ENCODE measurements at regions not wholly inside any gene's neighbourhood (a gene's known extent, or its start where the extent isn't known, plus 50 kb on each side); places are given as distances from the start of the nearest gene placed in this dataset.

DNA sequence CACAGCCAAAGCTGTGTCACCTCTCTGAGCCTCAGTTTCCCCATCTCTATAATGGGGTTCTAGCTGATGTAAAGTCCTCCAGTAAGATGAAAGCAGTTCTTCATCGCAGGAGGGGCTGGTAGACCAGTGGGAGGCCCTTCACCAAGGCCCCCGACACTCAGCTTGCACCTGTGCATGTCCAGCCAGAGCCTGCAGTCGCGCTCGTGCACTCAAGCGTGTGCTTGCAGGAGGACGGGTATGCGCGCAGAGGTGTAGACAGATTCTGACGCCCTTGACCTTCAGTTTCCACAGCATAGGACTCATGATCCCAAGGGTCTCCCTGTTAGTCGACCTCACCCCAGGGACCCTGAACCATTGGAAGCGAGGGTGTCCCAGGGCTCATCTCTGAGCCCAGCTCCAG, 633.7 kb downstream of the TBC1D22A start:
- Histone ChIP-seq H3K27me3 (ENCODE audit: control insufficient read depth, insufficient read depth, low read length) (no peaks in the 10 kb centered on the region), H3K4me1 (ENCODE audit: control insufficient read depth, insufficient read depth, low read length) (no peaks in the 10 kb centered on the region), H3K36me3 (ENCODE audit: control insufficient read depth, insufficient read depth, low read length) (no peaks in the 10 kb centered on the region), H3K9ac (ENCODE audit: low read length) (no peak overlapping the region), H3K27ac (ENCODE audit: low read depth, low read length) (no peak overlapping the region), H3K4me3 (ENCODE audit: low read length) (no peak overlapping the region)

DNA sequence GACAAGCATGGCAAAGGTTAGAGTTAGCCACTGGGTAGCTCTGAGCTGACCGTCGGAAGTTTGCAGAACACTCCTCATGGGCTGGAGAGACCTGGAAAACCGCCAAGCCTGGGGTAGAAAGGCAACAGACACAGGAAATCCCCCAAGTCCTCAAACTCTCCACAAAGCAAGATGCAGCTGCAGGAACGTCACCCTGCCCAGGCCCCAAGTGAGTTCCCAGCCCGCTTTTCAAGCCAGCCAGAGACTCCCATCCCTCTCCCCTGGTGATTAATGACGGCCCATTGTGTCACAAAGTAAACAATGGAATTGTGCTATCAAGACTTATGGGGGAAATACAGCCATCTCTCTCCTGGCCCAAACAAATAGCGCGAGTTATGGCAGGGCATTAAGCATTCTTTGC, 633.0 kb downstream of the TBC1D22A start:
- Histone ChIP-seq H3K36me3 (ENCODE audit: control insufficient read depth, insufficient read depth, low read length) (no peaks in the 10 kb centered on the region), H3K9ac (ENCODE audit: low read length) (no peak overlapping the region), H3K4me1 (ENCODE audit: control insufficient read depth, insufficient read depth, low read length) (no peaks in the 10 kb centered on the region), H3K27ac (ENCODE audit: low read depth, low read length) (no peak overlapping the region), H3K27me3 (ENCODE audit: control insufficient read depth, insufficient read depth, low read length) (no peaks in the 10 kb centered on the region), H3K4me3 (ENCODE audit: low read length) (no peak overlapping the region)

DNA sequence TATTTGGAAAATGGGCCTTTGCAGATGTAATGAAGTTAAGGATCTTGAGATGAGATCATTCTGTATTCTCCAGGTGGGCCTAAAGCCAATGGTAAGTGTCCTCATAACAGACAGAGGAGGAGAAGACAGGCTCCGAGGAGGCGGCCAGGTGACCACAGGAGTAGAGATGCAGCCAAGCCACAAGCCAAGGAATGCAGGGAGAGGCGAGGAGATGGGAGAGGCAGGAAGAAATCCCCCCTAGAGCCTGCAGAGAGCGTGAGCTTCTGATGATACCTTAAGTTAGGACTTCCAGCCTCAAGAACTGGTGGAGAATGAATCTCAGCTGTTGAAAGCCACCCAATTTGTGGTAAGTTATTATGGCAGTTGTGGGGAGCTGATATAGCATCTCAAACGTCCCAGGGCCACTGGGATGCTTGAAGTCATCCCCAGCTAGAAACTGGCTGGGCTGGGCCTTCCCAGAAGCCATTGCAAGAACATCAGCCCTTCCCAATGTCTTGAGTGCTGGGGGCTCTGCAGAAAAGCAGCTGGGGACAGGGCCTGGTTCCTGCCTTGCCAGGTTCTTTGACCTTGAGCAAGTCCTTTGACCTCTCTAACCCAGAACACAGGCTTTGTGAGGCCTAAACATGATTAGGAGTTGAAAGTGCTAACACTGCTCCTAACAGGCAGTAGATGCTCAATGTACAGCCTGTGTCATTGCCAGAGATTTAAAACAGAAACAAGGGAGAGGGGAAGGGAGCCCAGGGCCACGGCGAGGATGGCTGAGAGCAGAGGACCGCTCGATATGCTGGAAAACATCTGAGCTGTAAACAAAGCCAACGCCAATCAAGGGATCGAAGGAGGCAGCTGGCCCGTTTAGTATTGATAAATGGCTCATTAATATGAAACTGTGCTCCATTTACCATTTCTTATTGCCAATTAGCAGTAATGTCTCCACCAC, 632.3 kb downstream of the TBC1D22A start:
- Histone ChIP-seq H3K27me3 (ENCODE audit: control insufficient read depth, insufficient read depth, low read length) (no peaks in the 10 kb centered on the region), H3K36me3 (ENCODE audit: control insufficient read depth, insufficient read depth, low read length) (no peaks in the 10 kb centered on the region), H3K4me1 (ENCODE audit: control insufficient read depth, insufficient read depth, low read length) (no peaks in the 10 kb centered on the region), H3K27ac (ENCODE audit: low read depth, low read length) (no peak overlapping the region), H3K9ac (ENCODE audit: low read length) (no peak overlapping the region), H3K4me3 (ENCODE audit: low read length) (no peak overlapping the region)

DNA sequence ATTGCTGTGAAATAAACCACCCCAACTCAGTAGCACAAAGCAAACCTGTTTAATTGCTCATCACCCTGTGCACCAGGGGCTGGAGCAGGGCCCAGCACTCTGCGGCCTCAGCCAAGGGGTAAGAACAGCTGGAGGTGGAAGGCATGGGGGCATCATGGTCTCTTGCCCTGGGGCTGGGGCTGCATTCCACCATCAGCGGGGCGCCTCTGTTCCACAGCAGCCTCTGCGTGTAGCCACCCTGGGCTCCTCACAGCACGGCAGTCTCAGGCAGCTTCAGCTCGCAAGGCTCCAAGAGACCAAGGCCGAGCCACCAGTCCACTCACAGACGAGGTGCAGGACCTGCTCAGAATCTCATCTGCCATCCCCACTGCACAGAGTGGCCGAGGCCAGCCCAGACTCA, 630.7 kb downstream of the TBC1D22A start:
- Histone ChIP-seq H3K9ac (ENCODE audit: low read length) (no peak overlapping the region), H3K27ac (ENCODE audit: low read depth, low read length) (no peak overlapping the region), H3K36me3 (ENCODE audit: control insufficient read depth, insufficient read depth, low read length) (no peaks in the 10 kb centered on the region), H3K4me1 (ENCODE audit: control insufficient read depth, insufficient read depth, low read length) (no peaks in the 10 kb centered on the region), H3K27me3 (ENCODE audit: control insufficient read depth, insufficient read depth, low read length) (no peaks in the 10 kb centered on the region), H3K4me3 (ENCODE audit: low read length) (no peak overlapping the region)

DNA sequence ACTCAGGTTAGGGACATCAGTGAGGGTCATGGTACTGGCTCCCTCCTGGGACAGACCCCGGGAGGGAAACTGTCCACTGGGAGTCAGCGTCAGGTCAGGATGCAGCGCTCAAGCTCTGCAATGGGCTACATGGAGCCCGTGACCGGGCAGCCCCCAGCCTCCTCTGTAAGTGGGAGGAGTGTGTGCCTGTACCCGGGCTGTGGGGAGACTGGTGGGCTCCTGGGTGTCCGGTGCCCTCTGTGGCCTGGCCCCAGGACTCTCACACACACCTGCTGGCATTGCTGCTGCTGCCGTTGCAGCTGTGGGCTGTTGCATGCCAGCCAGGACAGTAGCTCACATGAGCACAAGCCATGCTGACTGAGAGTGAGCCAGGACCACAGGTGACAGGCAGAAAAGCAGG, 630.3 kb downstream of the TBC1D22A start:
- Histone ChIP-seq H3K4me1 (ENCODE audit: control insufficient read depth, insufficient read depth, low read length) (no peaks in the 10 kb centered on the region), H3K27ac (ENCODE audit: low read depth, low read length) (no peak overlapping the region), H3K27me3 (ENCODE audit: control insufficient read depth, insufficient read depth, low read length) (no peaks in the 10 kb centered on the region), H3K9ac (ENCODE audit: low read length) (no peak overlapping the region), H3K36me3 (ENCODE audit: control insufficient read depth, insufficient read depth, low read length) (no peaks in the 10 kb centered on the region), H3K4me3 (ENCODE audit: low read length) (no peak overlapping the region)

DNA sequence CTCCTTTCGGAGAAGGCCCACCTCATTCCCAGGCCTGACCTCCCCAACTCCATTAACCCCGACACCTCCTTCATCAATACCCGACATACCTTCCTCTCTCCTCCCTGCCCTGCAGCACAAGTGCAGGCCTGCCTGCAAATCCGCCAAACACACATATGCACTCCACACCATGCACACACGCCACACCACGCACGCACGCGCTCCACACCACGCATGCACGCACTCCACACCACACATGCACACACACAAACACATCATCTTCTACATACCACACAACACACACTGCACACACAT, 629.6 kb downstream of the TBC1D22A start:
- H3K4me3 ChIP-seq (ENCODE audit: low read length), result no peak overlapping the region

DNA sequence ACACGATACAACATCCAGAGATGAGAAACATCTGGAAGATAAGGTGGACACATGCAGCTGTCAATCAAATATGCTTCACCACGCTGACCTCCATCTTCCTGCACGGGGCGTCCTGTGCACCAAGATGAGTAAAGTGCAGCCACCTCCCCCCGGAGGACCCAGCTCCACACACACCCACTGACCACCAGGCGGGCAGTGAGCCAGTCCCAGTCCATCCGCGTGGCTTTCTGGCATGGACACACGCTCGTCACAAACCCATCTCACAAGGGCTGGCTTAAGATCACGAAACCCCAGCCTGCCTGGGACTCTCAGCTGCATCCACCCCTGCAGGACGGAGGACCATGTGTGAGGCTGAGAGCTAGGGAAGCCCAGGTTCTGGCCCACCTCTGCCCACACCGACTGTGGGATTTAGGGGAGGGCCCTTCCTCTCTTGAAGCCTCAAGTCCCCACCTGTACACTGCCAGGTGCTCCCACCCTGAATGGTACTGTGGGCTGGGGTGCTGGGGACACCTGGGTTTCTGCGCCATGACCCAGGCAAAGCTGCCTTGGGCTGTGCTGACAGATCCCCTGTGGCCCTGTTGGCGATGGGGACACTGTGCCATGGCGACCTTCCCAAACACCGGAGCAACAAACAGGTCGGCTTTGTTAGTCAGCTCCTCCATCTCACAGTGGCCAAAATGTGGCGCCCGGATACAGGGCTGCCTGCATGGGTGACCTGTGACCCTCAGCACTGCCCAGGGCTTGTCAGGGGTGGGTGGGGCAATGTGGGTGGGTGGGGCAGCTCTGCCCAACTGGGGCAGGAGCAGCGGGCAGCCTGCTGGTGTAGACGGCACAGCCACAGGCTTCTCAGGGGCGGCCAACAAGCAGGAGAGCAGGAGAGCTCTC, 629.0 kb downstream of the TBC1D22A start:
- Histone ChIP-seq H3K9ac (ENCODE audit: low read length) (no peak overlapping the region), H3K27ac (ENCODE audit: low read depth, low read length) (no peak overlapping the region), H3K4me1 (ENCODE audit: control insufficient read depth, insufficient read depth, low read length) (no peaks in the 10 kb centered on the region), H3K27me3 (ENCODE audit: control insufficient read depth, insufficient read depth, low read length) (no peaks in the 10 kb centered on the region), H3K4me3 (ENCODE audit: low read length) (no peak overlapping the region), H3K36me3 (ENCODE audit: control insufficient read depth, insufficient read depth, low read length) (no peaks in the 10 kb centered on the region)

More for the DNA sequence above, 629.6 kb downstream of the TBC1D22A start:
- Histone ChIP-seq H3K9ac (ENCODE audit: low read length) (no peak overlapping the region), H3K27ac (ENCODE audit: low read depth, low read length) (no peak overlapping the region), H3K27me3 (ENCODE audit: control insufficient read depth, insufficient read depth, low read length) (no peaks in the 10 kb centered on the region), H3K36me3 (ENCODE audit: control insufficient read depth, insufficient read depth, low read length) (no peaks in the 10 kb centered on the region), H3K4me1 (ENCODE audit: control insufficient read depth, insufficient read depth, low read length) (no peaks in the 10 kb centered on the region)

DNA sequence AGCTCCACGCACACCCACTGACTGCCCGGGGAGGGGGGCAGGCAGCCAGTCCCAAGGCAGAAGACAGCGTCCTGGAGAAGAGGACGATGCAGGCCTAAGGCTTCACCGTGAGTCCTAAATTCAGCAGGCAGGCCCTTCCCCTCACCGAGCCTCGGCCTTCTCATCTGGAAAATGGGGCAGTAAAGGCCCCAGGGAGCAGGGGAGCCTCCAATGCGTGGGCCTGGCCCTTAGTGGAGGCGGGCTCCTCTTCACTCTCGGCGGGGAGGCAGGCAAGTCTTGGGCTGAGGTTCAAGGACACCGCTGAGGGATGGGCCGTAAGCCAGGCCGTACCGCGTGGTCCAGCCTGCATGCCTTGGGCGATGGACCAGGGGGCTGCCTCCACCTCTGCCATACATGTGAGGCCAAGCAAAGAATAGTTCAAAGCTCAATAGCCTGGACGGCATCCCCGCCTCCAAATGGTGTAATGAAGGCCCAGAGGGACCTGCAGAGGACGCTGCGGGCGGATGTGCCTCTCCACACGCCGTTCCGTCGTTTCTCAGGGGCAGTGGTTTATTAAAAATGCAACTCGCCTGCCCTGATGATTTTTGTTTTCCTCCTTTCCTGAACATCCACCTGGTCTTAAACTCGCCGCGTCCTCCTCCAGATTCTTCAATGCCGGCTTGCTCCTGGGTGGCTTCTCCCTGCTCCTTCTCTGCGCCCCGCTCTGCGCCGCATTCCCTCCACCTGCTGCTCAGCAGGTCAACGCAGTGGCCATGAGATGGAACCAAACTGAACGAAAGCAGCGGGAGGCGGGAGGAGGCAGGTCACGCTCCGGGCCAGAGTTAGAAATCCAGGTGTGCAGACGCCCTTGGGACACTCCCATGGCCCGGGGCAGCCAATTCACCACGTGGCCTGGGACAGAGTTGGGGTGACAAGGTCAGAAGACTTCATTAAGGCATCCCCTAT, 627.8 kb downstream of the TBC1D22A start:
- H3K36me3 ChIP-seq (ENCODE audit: control insufficient read depth, insufficient read depth, low read length), result no peaks in the 10 kb centered on the region
- H3K27me3 ChIP-seq (ENCODE audit: control insufficient read depth, insufficient read depth, low read length), result no peaks in the 10 kb centered on the region
- no peak overlapping the region for H3K4me3 ChIP-seq (ENCODE audit: low read length)
- H3K9ac ChIP-seq (ENCODE audit: low read length), result no peak overlapping the region
- H3K4me1 ChIP-seq (ENCODE audit: control insufficient read depth, insufficient read depth, low read length), result no peaks in the 10 kb centered on the region
- no peak overlapping the region for H3K27ac ChIP-seq (ENCODE audit: low read depth, low read length)

DNA sequence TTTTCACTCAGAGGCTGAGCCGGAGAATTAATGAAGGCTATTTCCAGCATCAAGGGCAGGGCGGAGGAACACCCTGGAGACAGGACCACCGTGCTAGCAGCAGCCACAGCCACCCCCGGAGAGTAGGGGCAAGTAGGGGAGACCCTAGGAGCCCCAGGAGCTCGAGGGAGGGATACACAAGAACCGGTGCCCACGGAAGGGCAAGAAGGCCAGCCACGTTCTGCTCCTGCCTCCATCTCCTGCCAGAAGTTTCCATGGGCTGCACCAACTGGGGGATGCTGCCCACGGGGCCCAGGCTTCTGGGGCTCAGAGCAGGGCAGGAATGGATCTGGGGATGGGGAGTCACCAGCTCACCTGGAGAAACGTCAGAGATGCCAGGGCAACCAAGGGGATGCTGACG, 626.8 kb downstream of the TBC1D22A start:
- Histone ChIP-seq H3K4me1 (ENCODE audit: control insufficient read depth, insufficient read depth, low read length) (no peaks in the 10 kb centered on the region), H3K4me3 (ENCODE audit: low read length) (no peak overlapping the region), H3K9ac (ENCODE audit: low read length) (no peak overlapping the region), H3K27me3 (ENCODE audit: control insufficient read depth, insufficient read depth, low read length) (no peaks in the 10 kb centered on the region), H3K27ac (ENCODE audit: low read depth, low read length) (no peak overlapping the region), H3K36me3 (ENCODE audit: control insufficient read depth, insufficient read depth, low read length) (no peaks in the 10 kb centered on the region)

DNA sequence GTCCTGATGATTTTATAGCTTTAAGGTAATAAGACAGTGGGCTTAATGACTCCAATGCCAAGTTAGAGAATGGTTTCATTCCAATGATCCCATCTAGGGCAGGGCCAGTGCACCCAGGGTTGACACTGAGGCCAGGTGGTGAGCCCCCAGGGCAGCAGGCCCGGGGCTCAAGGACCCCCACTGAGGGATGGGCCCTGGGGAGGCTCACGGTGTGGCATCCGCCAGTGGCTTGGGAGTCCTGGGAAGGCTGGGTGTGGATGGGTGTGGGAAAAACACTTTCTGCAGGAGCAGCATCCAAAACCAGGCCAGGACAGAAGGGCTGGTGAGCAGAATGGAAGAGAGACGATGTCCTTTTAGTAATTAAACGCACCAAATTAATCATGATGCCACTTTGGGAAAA, 626.3 kb downstream of the TBC1D22A start:
- Histone ChIP-seq H3K27ac (ENCODE audit: low read depth, low read length) (no peak overlapping the region), H3K4me3 (ENCODE audit: low read length) (no peak overlapping the region), H3K36me3 (ENCODE audit: control insufficient read depth, insufficient read depth, low read length) (no peaks in the 10 kb centered on the region), H3K4me1 (ENCODE audit: control insufficient read depth, insufficient read depth, low read length) (no peaks in the 10 kb centered on the region), H3K9ac (ENCODE audit: low read length) (no peak overlapping the region), H3K27me3 (ENCODE audit: control insufficient read depth, insufficient read depth, low read length) (no peaks in the 10 kb centered on the region)

DNA sequence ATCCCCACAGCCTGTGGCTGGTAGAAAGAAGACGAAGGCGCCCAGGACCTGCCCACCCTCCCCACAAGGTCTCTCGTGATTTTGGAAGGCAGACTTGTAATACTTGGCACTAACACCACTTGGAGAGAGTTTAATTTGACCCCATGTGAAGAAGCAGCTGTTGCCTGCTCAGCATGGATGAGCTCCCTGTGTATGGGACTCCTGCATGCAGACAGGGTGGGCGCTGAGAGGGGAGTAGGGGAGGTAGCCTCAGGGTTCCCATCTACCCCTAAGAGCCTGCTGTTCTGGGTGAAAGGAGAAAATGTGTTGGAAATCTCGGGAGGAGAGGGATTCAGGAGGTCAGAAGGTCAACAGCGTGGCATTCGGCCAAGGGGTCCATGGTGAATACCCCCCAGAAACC, 625.9 kb downstream of the TBC1D22A start:
- no peaks in the 10 kb centered on the region for H3K4me1 ChIP-seq (ENCODE audit: control insufficient read depth, insufficient read depth, low read length)
- H3K4me3 ChIP-seq (ENCODE audit: low read length), result no peak overlapping the region
- no peaks in the 10 kb centered on the region for H3K36me3 ChIP-seq (ENCODE audit: control insufficient read depth, insufficient read depth, low read length)
- H3K9ac ChIP-seq (ENCODE audit: low read length), result no peak overlapping the region
- H3K27me3 ChIP-seq (ENCODE audit: control insufficient read depth, insufficient read depth, low read length), result no peaks in the 10 kb centered on the region
- no peak overlapping the region for H3K27ac ChIP-seq (ENCODE audit: low read depth, low read length)
